Fibroblast of pulmonary artery (primary cell): ENCODE measurements at regions not wholly inside any gene's neighbourhood (a gene's known extent, or its start where the extent isn't known, plus 50 kb on each side); places are given as distances from the start of the nearest gene placed in this dataset.

Experiments
- DNase-seq: peaks from one replicate; pipeline ENCODE4 v3.0.0-alpha.2; 2010; ENCODE audit warnings: low read depth
- H3K4me3 ChIP-seq: replicated peaks from 2 replicates; pipeline ENCODE4 v1.5.1; 2011; ENCODE audit warnings: low read depth, mild to moderate bottlenecking, control low read depth, low read length, moderate library complexity
- TF ChIP-seq, protein P1 (sequence below): IDR thresholded peaks from 2 replicates; pipeline ENCODE4 v1.5.1; 2011; ENCODE audit warnings: mild to moderate bottlenecking, control low read depth, low read length, inconsistent platforms; ENCODE audit errors: missing control alignments

DNA sequence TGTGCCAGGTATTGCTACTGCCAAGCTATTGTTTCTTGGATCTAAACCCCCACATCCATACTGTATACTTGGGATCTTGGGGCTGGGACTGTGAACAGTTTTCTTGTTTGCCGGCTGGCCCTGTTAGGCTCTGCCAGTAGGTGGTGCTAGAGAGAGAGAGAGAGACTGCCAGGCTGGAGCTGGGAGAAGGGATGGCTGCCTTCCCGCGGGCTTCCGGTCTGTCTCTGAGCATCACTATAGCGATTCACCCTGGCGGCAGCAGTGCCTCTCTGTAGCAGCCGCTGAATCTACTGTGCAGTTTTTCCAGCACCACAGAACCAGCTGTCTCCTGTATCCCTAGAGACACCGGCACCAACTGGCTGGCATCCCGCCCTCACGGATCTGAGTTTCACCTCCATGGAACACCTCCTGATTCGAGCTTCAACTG is 201.2 kb downstream of the UTP18 start:
- DNase-seq = peak; percentile 62
- H3K4me3 ChIP-seq = no peak overlapping the region
- TF ChIP-seq, protein P1, sequence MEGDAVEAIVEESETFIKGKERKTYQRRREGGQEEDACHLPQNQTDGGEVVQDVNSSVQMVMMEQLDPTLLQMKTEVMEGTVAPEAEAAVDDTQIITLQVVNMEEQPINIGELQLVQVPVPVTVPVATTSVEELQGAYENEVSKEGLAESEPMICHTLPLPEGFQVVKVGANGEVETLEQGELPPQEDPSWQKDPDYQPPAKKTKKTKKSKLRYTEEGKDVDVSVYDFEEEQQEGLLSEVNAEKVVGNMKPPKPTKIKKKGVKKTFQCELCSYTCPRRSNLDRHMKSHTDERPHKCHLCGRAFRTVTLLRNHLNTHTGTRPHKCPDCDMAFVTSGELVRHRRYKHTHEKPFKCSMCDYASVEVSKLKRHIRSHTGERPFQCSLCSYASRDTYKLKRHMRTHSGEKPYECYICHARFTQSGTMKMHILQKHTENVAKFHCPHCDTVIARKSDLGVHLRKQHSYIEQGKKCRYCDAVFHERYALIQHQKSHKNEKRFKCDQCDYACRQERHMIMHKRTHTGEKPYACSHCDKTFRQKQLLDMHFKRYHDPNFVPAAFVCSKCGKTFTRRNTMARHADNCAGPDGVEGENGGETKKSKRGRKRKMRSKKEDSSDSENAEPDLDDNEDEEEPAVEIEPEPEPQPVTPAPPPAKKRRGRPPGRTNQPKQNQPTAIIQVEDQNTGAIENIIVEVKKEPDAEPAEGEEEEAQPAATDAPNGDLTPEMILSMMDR = peak; percentile 87

DNA sequence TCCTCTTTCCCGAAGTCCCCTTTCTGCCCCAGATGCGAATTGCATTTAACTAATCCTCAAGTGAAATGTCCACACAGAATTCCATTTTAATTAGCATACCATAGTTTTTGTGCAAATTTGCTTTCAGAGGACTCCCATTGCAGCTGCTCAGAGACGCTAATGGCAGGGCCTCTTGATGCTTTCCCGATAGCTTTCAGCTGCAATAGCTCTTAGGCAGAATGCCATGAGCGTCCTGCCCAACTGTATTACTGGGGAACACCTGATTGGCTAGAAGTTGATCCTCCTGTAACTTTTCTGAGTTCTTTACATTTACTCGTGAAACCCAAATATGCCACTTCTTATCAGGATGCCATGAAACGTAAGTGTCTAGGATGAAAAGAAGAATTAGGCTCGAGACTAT is 203.0 kb downstream of the UTP18 start:
- DNase-seq = no peak
- TF ChIP-seq, protein P1 = no peak
- H3K4me3 ChIP-seq = no peak overlapping the region

DNA sequence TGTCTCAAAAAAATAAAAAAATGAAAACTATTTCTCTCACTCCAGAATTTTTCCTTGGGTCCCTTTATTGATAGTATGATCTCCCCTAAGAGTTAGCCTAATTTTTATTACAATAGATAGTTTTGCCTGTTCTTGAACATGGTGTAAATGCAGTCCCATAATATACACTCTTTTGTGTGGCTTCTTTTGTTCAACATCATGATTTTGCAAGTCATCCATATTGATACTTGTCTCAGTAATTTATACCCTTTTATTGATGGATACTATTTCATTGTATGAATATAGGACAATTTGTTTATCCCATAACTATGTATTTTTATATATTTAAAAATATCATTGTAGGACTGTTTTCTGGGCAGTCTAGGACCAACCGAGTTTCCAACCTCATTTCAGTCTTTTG is 207.0 kb downstream of the UTP18 start:
- no peak for DNase-seq
- TF ChIP-seq, protein P1 = no peak
- no peak overlapping the region for H3K4me3 ChIP-seq

DNA sequence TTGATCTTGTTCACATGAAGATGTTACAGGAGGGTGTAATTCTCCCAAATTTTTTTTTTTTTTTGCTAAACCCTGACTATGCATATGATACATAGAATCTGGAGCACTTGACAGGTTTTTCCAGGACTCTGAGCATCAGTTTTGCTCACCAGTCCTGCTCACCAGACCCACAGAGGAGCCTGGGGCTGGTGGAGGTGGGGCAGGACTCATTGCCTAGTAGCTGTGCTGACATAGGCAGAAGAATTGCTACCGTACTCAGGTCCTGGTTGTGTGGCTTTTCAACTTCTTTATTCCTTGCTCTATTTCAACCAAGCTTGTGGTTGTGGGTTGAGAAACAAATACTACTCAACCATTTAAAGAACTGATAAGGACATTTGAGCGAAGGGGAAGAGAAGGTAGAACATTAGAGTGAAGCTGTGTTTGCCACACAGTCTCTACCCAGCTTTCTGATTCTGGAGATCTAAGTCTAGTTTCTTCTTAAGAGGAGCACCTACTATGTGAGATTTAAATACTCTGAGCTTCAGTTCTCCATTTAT is 212.4 kb downstream of the UTP18 start:
- H3K4me3 ChIP-seq = no peak overlapping the region
- no peak for DNase-seq
- TF ChIP-seq, protein P1 = no peak

DNA sequence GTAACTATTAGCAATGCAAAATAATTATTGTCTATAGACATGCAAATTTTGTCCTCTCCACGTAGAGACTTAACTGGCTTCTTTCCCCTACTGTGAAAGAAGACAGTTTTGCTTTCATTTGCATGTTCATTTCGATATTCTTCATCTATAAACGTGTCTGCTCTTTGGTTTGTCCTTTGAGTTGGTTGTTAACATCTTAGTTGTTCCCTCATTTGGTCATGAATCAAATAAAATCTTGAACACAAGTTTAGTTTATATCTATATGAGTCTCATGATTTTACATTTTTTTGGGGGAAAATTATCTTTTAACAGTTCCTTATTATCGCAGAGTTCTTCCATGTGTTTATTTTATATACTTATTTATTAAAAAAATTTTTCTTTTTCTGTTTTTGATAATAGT is 214.4 kb downstream of the UTP18 start:
- no peak overlapping the region for H3K4me3 ChIP-seq
- TF ChIP-seq, protein P1 = no peak
- no peak for DNase-seq

DNA sequence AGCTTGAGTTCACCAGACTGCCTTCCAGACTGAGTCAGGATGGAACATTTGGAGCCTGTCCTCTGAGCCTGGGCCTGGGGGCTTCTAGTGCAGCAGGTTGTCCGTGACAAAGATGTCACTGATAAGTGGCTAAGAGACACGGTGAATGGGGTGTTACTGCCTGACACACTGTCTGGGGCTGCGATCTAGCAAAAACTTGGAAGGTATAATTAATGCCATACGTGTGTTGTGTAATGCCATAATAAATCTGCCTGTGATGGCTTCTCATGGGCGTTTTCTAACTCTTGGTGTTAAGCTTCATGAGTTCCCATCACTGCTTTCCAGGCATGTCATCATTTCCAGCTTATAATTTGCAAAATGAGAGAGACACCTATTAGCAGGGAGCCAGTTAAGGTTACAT is 215.4 kb downstream of the UTP18 start:
- H3K4me3 ChIP-seq = no peak overlapping the region
- DNase-seq = no peak
- TF ChIP-seq, protein P1 = no peak

DNA sequence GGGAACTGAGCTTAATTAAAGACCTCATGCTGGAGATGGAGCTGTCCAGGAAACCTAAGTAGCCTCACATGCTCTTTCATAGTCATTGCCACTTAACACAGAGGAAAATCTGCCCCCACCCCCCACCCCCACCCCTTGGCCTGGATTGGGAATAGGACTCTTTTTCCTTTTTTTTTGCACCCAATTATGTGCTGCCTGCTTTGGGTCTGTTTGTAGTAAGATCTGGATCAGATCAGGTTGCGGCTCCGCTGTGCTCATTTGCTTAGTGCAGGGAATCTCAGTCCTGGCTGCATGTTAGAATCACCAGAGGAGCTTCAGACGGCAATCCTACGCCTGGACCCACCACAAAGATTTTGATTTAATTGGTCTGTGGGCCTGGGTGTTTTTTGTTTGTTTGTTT is 219.0 kb downstream of the UTP18 start:
- TF ChIP-seq, protein P1 = no peak
- no peak overlapping the region for H3K4me3 ChIP-seq
- no peak for DNase-seq
